HG03469 (cell line): ENCODE measurements at regions not wholly inside any gene's neighbourhood (a gene's known extent, or its start where the extent isn't known, plus 50 kb on each side); places are given as distances from the start of the nearest gene placed in this dataset.
"Not testable (repeated sequence)": the region's sequence is repeated elsewhere in the genome, so short reads cannot be mapped to it uniquely, and the experiment has no call there.

Source experiments
- ATAC-seq: cut with Tn5 transposase; IDR thresholded peaks from one replicate; pipeline ENCODE4 v1.9.1; 2021; ENCODE audit warnings: mild to moderate bottlenecking, moderate library complexity, moderate number of reproducible peaks; ENCODE audit not compliant: unreplicated experiment

DNA sequence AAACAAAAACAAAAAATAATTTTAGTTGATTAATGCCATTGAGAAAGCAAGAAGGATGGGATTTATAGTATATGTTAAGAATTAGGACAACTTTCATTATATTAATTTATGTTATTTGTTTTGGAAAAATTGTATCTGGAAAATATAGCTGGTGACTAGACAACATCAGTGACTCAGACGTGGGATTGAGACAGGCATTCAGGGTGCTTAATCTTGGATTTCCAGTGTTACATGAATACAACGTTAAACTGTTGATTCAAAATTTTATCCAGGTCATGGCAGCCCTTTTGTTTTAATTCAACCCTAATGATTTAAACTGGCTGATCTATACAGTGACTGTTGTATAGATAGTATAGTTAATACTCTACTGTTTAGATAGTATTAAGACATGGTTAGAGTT, 827.1 kb upstream of the B3GALT2 start:
- no peak for ATAC-seq

DNA sequence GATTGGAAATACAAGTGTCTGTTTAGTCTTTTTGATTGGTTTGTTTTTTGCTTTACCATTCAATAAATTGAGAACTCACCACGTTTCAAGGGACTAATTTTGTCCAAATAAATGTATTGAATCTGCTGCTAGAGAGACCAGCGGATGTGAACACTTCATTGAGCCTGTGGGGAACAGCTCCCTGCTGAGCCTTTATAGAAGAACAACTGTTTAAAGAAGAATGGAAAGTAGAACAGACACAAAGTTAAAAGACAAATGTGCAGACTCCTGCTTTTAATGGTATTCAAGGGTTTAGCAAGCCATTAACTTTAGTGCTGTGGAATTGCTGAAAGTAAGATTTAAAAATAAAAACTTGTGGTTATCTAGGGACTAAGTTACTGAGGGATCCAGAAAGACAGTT, 817.7 kb upstream of the B3GALT2 start:
- ATAC-seq: no peak

DNA sequence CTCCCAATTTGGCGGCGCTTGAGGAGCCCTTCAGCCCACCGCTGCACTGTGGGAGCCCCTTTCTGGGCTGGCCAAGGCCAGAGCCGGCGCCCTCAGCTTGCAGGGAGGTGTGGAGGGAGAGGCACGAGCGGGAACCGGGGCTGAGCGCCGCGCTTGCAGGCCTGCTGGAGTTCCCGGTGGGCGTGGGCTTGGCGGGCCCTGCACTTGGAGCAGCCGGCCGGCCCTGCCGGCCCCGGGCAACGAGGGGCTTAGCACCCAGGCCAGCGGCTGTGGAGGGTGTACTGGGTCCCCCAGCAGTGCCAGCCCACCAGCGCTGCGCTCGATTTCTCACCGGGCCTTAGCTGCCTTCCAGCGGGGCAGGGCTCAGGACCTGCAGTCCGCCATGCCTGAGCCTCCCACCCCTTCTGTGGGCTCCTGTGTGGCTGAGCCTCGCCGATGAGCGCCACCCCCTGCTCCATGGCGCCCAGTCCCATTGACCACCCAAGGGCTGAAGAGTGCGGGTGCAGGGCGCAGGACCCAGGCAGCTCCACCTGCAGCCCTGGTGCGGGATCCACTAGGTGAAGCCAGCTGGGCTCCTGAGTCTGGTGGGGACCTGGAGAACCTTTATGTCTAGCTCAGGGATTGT, 815.4 kb upstream of the B3GALT2 start:
- not testable (repeated sequence) for ATAC-seq

GRCh38 chr1:193988885-193989284, 802.5 kb upstream of the B3GALT2 start:
- ATAC-seq: no peak

- ATAC-seq: no peak
Measured at GRCh38 chr1:193979219-193979618, 792.8 kb upstream of the B3GALT2 start.

GRCh38 chr1:193974286-193974798, 787.9 kb upstream of the B3GALT2 start:
- ATAC-seq: no peak

DNA sequence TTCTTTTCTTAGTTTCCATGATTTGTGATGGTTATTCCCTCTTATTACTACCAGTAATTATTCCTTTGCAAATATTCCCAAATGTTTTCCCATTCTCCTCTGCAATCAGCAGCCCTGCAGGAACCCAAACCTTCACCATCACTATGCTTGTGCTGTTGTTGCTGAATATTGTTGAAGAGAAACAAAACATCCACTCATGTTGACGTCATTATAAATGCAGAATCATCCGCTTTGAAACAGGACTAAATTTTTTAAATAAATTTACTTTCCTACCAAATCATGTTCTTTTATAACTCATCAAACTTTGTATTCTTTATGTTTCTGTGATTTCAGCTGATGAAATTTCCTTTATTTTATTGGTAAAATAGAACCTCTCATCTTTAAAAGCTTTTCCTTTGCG, 787.0 kb upstream of the B3GALT2 start:
- ATAC-seq: no peak

DNA sequence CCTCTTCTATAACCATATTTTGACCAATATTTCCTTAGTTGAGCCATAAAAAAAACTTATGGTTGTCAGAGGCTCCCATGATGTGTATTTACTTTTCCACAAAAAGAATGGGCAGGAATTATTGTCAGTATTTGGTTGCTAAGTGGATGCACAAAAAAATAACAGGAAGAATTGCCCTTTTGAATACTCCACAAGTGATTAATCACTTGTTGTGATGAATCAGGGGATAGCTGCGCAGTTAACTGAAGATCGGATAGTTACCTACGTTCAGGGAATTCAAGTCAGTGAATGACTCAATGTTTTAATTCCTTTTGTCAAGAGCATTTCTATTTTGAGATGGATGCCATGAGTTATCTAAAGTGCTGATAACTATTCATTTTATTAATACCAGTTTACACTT, 785.2 kb upstream of the B3GALT2 start:
- ATAC-seq: no peak

DNA sequence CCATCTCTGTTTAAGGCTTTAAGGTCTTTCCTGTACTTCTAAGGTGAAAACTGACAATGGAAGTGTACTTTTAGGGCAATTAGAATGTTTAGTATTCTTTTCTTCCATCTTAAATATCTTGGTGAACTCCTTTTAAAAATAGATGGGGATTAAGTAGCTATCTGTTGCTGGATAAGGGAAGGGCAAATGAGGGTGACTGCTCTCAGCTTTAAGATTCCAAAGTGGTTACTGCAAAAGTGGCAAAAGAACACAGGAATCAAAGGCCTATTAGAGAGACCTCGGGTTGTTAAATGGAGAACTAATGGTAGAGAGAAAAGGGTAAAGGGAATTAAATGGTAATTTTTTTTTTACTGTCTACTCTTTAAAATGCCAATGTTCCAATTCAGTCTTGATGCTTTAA, 774.1 kb upstream of the B3GALT2 start:
- ATAC-seq: no peak

DNA sequence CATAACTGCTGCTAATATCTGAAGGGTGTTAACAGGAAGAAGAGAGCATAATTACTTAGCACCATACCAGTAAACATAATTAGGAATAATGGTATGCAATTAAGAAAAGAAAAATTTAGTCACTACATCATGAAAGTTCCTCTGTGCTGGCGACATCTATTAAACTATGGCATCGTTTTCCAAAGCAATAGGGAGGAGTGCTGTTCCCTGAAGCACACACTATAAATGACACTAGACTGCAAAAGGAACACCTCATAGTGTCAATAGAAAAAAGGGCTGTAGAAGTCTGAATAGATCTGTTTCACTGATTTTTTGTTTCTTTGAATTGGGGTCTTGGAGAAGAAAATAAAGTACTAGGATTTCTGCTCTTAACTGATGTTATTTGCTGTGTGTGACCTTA, 773.6 kb upstream of the B3GALT2 start:
- ATAC-seq: no peak

DNA sequence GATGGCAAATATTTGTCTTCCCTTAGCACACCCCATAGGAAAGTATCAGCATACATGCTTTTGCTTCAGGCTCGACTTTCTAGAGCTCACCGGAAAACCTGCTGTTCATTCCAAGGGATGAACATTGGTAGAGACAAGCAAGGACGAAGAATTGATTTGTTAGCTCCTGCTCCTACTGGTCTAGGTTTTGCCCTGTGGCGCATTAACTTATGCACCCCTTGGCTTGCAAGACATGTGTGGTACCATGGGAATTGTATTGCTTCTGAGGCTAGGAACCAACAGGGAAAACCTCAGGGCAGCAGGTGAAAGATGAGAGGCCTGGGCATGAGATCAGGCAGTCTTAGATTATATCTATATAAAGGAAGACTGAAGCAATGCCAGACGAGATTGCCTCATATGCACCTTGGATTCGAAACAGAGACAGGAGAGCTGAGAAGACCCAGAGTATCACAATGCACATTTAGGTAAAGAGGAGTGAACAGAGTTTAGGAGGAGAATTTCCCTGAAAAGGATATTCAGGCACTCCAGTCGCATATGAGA, 771.2 kb upstream of the B3GALT2 start:
- ATAC-seq: no peak

DNA sequence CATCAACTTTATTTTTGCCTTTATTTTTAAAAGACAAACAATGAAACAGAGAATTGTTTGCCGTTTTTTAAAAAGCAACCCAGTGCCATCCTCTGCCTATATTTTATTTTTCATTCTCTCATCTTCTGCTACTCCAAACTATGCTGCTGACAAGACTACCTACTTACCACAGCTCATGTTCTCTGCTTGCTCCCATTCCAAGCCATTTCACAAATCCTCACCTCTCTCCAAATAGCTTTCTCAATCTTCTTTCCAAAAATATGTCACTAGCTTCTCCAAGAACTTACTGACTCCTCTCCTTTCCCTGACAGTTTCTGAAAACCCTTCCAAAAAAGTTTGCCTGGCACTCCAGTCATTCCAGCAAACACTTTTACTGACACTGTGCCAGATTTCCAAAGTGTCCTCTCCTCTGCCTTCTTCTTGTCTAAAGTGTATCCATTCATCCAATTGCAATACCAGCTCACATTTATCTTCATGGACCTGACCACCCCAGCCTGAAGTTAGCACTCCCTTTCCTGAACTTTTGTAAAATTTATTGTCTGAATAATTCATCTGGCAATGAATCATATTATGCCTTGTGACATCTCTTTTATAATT, 766.5 kb upstream of the B3GALT2 start:
- no peak for ATAC-seq

DNA sequence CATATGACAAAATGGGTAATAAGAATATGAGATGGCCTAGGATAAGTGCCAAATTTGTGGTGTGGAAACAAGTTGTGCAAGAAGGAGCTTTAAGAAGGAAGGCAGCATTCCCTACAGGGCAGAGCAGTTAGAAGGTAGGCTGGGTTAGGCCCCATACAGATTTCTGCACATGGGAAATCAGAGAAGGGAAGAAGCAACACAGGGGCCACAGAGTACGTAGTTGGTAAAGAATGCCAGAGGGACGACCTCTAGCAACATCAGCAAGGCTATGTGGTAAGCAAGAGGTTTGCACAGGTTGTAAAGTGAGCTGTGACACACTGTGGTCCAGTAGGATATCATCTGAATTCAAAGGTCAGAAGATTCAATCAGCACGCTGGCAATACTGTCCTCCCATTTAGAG, 765.6 kb upstream of the B3GALT2 start:
- no peak for ATAC-seq

GRCh38 chr1:193944454-193944853, 758.0 kb upstream of the B3GALT2 start:
- ATAC-seq: no peak

DNA sequence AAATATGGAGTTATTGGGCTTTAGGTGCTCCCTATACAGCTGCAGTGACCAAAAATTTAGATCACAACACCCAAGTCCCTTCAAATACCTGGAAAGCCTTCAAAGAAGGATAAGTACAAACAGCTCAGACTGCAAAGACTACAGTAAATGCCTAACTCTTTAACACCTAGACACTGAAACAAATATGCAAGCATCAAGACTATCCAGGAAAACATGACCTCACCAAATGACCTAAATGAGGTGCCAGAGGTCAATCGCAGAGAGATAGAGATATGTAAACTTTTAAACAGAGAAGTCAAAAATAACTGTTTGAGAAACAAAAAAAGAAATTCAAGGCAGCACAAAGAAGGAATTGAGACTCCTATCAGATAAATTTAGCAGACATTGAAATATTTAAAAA, 753.8 kb upstream of the B3GALT2 start:
- no peak for ATAC-seq

DNA sequence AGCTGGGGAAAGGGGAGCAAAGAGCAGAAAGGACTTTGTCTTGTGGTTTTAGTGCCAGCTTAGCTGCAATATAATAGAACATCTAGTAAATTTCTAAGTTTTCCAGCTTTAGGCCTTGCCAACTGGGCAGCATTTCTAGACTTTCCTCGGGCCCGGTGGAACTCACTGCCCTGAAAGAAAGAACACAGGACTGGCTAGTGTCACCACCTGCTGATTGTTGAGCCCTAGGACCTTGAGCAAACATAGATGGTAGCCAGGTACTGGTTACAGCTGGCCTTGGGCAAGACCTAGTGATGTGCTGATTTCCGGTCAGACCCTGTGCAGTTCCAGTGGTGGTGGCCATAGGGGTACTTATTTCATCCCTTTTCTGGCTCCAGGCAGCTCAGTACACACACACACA, 753.2 kb upstream of the B3GALT2 start:
- ATAC-seq: no peak

DNA sequence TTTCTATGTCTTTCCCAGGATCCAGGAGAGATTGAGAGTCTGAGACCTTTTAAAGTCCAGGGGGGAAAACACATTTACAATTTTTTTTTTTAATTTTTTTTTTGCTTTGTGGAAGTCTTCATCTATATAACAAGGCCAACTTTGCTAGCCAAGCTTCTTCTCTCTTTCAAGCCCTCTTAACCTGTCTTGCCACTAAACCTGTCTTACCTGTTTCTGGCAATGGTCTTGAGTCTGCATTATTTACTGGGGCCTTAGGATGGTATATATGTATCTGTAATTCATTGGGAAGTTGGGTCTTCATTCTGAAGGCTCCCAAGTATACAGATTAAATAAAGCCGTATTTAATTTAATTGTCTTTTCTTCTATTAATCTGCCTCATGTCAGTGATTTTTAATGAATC, 750.9 kb upstream of the B3GALT2 start:
- no peak for ATAC-seq

DNA sequence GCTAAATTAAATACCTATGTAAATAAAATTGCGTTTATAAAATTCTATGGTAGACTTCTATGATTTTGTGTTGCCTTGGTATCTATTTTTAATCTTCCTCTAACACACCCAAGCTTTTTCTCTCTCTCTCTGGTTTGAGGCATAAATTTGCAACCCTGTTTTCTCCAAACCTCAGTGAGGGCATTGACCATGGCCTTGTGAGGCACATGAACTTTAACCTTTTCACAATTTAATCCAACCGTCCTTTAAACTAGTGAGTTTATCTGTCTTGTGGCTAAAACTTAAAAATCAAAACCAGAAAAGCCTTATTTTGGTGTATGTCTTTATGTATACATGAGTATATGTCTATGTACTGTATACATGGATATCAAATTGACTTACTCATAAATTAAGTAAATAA, 746.6 kb upstream of the B3GALT2 start:
- ATAC-seq: no peak

- no peak for ATAC-seq
Measured at GRCh38 chr1:193931356-193931755, 744.9 kb upstream of the B3GALT2 start.

DNA sequence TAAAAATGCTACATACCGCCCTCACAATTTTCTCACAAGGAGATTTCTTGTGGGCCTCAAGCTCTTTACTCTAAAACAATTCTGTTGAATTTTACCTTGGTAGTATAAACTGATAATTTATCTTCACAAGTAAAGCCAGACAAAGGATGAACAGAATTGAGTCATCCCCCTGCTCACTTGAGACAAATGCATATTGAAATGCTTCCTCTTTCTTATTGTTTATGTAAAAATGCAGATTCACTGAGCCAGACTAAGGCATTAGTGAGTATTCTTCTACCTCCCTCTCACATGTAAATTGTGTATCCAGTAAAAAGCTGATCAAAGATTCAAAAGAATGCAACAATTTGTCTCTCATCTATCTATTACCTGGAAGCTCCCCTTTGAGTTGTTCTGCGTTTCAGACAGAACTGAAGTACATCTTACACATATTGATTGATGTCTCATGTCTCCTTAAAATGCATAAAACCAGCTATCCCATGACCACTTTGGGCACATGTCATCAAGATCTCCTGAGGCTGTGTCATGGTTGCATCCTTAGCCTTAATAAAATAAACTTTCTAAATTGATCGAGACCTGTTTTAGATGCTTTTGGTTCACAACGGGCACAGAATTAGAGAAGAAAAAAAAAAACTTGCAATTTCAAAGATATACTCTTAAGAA, 743.1 kb upstream of the B3GALT2 start:
- ATAC-seq: no peak

DNA sequence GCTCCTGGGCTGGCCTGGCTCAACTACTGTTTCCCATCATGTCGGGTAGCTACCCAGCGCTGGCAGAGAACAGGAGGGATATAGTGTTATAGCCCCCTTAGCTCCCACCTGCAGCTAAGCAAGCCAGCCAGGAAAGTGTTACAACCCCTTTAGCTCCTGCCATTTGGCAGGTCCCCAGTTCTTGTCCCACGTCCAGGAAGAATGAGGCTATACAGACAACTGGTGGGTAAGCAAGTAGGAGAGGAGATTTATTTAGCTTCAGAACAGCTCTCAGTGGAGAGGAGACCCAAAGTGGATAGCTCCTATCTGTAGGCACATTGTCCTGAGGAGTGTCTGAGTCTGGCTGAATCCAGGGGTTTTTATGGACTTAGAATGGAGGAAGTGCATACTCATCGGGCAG, 741.1 kb upstream of the B3GALT2 start:
- no peak for ATAC-seq

- no peak for ATAC-seq
Measured at GRCh38 chr1:193926956-193927355, 740.5 kb upstream of the B3GALT2 start.
